Ecto neural progenitor cell (in vitro differentiated cells): ENCODE measurements at regions not wholly inside any gene's neighbourhood (a gene's known extent, or its start where the extent isn't known, plus 50 kb on each side); places are given as distances from the start of the nearest gene placed in this dataset.

Source experiments
- DNase-seq: peaks from one replicate; pipeline ENCODE4 v3.0.0-alpha.2; 2018; ENCODE audit warnings: low spot score

GRCh38 chr13:84439108-84439507, 556.8 kb upstream of the SLITRK1 start:
- no peak for DNase-seq

- no peak for DNase-seq
Observed at GRCh38 chr13:84433024-84433423, 550.8 kb upstream of the SLITRK1 start.

GRCh38 chr13:84431646-84432045, 549.4 kb upstream of the SLITRK1 start:
- no peak for DNase-seq

- no peak for DNase-seq
Observed at GRCh38 chr13:84430446-84430845, 548.2 kb upstream of the SLITRK1 start.

- DNase-seq = no peak
Observed at GRCh38 chr13:84430015-84430414, 547.7 kb upstream of the SLITRK1 start.

GRCh38 chr13:84418041-84418440, 535.8 kb upstream of the SLITRK1 start:
- no peak for DNase-seq

- no peak for DNase-seq
Observed at GRCh38 chr13:84417416-84417815, 535.1 kb upstream of the SLITRK1 start.

- no peak for DNase-seq
Observed at GRCh38 chr13:84413016-84413415, 530.7 kb upstream of the SLITRK1 start.

GRCh38 chr13:84405286-84405685, 523.0 kb upstream of the SLITRK1 start:
- no peak for DNase-seq

- no peak for DNase-seq
Observed at GRCh38 chr13:84400706-84401105, 518.4 kb upstream of the SLITRK1 start.

GRCh38 chr13:84399320-84400085, 517.2 kb upstream of the SLITRK1 start:
- DNase-seq = no peak

GRCh38 chr13:84393981-84394625, 511.8 kb upstream of the SLITRK1 start:
- no peak for DNase-seq

- no peak for DNase-seq
Observed at GRCh38 chr13:84380866-84381265, 498.6 kb upstream of the SLITRK1 start.

- DNase-seq = no peak
Observed at GRCh38 chr13:84377106-84377505, 494.8 kb upstream of the SLITRK1 start.

GRCh38 chr13:84366506-84366905, 484.2 kb upstream of the SLITRK1 start:
- DNase-seq = no peak

GRCh38 chr13:84362777-84363176, 480.5 kb upstream of the SLITRK1 start:
- no peak for DNase-seq

GRCh38 chr13:84360822-84361221, 478.5 kb upstream of the SLITRK1 start:
- no peak for DNase-seq

GRCh38 chr13:84358601-84359000, 476.3 kb upstream of the SLITRK1 start:
- no peak for DNase-seq

GRCh38 chr13:84352946-84353345, 470.7 kb upstream of the SLITRK1 start:
- no peak for DNase-seq

- no peak for DNase-seq
Observed at GRCh38 chr13:84339456-84339855, 457.2 kb upstream of the SLITRK1 start.

- no peak for DNase-seq
Observed at GRCh38 chr13:84332346-84332745, 450.1 kb upstream of the SLITRK1 start.

- no peak for DNase-seq
Observed at GRCh38 chr13:84315527-84315926, 433.3 kb upstream of the SLITRK1 start.

GRCh38 chr13:84303035-84303434, 420.8 kb upstream of the SLITRK1 start:
- DNase-seq = no peak

GRCh38 chr13:84297251-84297650, 415.0 kb upstream of the SLITRK1 start:
- no peak for DNase-seq
